ENCODE measurements at regions not wholly inside any gene's neighbourhood (a gene's known extent, or its start where the extent isn't known, plus 50 kb on each side); places are given as distances from the start of the nearest gene placed in this dataset.
"Not testable (repeated sequence)": the region's sequence is repeated elsewhere in the genome, so short reads cannot be mapped to it uniquely, and the experiment has no call there.

DNA sequence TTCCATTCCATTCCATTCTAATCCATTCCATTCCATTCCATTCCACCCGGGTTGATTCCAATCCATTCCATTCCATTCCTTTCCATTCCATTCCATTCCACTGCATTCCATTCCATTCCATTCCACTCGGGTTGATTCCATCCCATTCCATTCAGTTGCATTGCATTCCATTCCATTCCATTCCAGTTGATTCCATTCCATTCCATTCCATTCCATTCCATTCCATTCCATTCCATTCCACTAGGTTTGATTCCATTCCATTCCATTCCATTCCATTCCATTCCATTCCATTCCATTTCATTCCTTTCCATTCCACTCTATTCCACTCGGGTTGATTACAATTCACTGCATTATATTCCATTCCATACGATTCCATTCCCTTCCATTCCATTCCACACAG, 1136.9 kb downstream of the RPIA start:
- not testable (repeated sequence) for TF ChIP-seq POLR2A (IDR thresholded peaks at IDR 0.05; ENCODE audit: low read length); GATA1 (IDR thresholded peaks at IDR 0.05; ENCODE audit: low read depth, low read length)
